RCC 7860 (cell line): ENCODE measurements at regions not wholly inside any gene's neighbourhood (a gene's known extent, or its start where the extent isn't known, plus 50 kb on each side); places are given as distances from the start of the nearest gene placed in this dataset.

Source experiments
- DNase-seq: peaks from one replicate; pipeline ENCODE4 v3.0.0-alpha.2; 2015; ENCODE audit warnings: low spot score
- FAIRE-seq: peaks from 2 replicates; lab custom pipeline; 2012; peaks lifted over from hg19 to GRCh38; lab: Jason Lieb, UNC

DNA sequence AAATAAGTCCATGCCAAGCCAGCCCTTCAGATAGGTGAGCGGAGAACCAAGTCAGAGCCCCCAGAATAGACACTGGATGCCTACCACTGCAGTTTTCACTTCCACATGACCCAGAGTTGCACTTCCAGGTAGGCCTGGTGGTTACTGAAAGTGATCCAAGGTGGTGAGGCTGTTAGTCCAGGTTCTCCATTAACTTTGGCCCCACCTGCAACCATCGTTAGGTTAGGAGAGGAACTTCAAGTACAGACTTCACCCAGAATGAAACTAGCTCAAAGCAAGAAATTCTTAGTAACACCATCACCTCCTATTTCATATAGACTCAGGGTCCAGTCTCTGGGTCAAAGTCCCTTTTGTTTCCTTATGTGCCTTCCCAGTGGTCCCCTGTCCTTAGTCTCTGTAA lies 293.1 kb upstream of the ID2 start:
- DNase-seq (no peak), FAIRE-seq (no peak)

DNA sequence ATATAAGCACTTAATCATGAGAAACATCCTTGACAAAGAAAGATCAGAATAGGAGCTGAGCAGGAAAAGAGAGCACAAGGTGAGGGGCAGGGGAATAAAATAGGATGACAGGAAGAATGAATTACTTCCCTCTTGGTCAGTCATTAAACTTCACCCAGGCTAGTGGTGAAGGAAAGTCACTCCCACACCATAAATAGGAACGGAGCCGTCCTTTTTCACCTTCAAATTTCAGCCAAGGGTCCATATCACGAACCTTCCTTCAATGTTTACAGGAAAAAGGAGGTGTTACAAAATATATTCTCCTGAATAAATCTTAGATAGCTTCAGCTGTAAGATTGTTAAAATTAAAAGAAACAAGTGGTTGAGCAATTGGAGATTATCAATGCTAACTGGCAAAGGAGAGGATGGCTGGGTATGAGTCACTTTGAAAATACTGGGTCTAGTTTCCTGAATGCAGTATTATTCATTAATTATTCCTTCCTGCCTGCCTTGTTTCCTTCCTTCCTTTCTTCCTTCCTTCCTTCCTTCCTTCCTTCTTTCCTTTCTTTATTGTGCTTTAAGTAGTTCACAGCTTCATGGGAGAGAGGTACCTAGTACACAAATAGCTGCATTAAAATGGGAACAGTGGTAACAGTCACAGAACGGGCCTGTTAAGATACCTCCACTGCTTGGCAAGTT lies 292.3 kb upstream of the ID2 start:
- peak; percentile 51 for FAIRE-seq
- peak; percentile 10 for DNase-seq

DNA sequence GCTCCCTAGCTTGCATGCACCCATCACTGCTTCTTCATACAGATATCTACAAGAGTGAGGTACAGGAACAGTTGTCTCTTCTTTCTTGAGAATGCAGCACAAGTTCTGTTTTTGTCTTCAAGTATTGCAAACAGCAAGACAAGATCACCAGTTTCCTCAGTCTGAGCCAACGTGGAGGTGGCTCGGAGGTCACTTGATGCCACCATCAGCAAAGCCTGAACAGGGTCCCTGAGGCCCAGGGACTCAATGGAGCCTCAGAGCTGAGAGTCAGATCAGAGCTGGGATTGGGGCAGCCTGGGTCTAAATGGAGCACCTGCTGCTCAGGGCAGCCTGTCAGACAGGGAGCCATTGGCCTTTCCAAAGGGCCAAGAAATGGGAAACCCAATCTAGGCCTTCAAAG lies 290.7 kb upstream of the ID2 start:
- no peak for FAIRE-seq

DNA sequence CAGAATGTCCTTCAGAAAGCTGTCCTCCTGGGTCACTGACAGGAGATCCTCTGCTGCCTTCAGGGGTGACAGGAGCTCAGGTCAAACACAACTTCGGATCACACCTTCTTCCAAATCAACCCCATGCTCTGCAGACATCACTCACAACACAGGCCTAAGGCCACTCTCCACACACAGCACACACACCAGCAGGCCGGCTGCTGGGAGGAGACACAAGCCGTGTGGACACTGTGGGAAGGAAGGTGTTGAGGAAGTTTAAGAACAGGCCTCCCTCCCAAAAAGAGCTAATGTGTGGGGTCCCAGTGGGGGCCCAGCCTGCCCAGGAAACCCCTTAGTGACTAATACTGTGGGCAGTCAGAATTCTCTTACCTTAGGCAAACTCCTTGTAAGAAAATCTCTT lies 290.3 kb upstream of the ID2 start:
- FAIRE-seq (no peak), DNase-seq (no peak)

More for the DNA sequence above, 290.7 kb upstream of the ID2 start:
- no peak for DNase-seq

DNA sequence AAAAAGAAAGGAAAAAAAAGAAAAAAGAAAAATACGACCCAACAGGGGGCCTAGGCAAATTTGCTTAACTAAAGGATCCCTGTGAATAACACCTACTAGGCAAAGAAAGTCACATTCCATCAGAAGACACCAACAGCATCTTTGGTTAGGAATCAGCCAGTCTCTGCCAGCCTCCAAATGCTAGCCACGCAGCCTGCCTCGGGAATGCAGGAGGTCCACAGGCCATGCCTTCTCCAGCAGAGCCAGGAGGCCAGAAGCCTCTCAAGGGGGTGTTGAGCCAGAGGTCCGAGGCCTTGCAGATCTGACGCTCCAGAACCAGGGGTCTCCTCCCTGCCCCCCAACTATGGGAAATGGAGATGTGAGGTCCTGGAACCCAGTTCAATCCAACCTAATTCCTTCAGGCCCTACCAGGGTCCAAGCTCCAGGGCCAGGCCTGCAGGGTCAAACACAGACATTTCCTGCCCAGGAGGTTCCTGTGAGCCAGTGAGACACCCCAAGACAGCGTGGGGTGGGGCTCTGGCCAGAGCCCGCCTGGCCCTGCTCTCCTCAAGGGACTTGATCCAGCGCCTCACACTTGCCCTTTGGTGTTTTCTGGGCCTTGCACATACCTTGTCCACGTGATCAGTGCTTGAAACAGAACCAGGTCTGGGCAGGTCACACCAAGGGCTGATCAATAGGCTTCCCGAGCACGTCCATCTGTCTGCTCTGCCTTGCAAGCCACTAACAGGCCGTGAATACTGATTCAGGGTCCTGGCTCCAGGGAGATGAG lies 289.6 kb upstream of the ID2 start:
- DNase-seq (no peak), FAIRE-seq (no peak)

DNA sequence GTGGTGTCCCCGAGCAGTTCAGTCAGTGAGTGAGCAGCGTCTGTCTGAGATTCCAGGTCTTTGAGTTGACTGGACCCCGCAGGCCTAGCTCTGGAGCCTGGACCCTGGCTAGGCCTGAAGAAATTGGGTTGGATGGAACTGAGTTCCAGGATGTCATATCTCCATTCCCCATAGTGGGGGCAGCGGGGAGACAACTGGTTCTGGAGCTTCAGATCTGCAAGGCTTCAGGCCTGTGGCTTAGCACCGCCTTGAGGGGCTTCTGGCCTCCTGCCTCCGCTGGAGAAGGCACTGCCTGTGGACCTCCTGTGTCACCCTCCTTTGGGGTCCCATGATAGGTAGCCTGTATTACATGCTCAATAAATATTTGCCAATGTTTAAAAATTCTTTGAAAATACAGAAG lies 288.4 kb upstream of the ID2 start:
- DNase-seq (no peak), FAIRE-seq (no peak)

DNA sequence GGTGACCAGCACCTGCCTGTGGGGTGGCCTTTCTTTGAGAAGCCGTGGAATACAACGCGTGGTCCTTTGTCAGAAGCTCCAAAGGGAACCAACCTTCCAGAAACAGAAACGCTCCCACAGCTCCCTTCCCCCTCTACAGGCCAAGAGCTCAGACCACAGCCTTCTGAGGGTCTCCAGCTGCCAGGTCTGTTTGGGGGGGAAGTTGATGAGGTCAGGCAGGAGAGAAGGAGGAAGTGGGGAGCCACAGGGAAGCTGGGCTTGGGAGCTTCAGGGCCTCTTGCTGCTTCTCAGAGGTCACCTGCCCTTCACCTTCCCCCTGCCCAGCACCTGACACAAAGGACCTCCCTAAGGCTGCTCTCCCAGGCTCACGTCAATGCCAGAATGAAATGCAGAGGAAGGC lies 287.7 kb upstream of the ID2 start:
- DNase-seq (no peak), FAIRE-seq (no peak)

DNA sequence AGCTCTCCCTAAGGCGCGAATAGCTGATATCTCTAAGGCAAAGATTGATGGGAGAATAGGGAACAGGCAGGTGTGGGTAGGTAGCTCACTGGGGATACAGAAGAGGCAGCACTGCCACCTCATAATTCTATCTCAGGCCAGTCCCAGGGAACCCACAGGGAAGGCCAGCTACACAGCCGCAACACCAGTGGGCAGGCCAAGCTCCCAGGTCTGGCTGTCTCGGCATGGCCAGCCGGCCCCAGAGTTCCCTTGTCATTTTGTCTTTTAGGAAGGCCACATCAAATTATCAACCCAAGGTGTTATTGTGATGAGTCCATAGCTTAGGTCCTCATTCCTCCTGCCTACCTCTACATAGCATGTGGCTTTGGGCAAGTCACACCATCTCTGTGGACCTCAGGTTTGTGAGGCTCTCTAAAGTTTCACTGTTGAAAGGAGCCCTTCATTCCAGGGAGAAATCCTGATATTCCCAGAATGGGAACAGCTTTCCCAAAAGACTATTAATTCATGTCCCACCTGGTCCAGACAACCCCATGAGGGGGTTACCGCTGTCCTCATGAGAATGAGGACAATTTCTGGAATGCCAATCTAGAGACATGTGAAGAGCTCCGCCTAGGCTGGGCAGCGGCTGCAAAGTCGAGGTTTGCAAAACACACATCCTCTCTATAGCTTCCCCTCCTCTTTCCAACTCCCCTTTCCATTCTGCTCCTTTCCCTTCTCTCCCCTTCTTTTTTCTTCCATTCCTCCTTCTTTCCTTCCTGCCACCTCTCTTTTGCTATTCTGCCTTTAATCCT lies 287.1 kb upstream of the ID2 start:
- no peak for FAIRE-seq

DNA sequence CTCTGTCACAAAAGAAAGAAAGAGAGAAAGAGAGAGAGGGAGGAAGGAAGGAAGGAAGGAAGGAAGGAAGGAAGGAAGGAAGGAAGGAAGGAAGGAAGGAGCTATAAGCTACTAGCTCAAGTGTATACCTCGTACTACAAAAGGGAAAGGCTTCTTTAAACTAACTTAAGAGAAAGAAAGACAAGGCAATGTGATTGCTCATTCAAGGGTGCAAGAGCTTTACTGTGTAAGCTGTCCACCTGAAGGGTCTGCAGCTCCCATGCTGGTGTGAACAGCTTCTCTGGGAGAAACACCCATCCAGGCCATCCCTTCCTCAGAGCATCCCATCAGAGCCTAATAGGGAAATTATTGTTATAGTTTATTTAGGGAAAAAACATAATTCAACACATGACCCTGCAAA lies 286.1 kb upstream of the ID2 start:
- DNase-seq (no peak), FAIRE-seq (no peak)

More for the DNA sequence above, 287.1 kb upstream of the ID2 start:
- no peak for DNase-seq

DNA sequence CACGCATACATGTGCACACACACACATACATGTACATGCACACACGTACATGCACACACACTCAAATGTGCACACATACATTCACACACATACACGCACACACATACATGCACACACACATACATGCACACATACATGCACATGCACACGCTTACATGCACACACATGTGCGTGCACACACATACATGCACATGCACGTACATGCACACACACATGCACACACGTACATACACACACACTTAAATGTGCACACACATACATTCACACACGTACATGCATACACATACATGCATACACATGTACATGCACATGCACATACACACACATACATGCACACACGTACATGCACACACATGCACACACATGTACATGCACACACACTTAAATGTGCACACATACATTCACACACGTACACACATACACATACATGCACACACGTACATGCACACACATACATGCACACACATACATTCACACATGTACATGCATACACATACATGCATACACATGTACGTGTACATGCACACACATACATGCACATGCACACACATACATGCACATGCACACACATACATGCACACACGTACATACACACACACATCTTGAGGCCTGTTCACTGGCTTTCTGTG lies 283.7 kb upstream of the ID2 start:
- no peak for DNase-seq
- no peak for FAIRE-seq

DNA sequence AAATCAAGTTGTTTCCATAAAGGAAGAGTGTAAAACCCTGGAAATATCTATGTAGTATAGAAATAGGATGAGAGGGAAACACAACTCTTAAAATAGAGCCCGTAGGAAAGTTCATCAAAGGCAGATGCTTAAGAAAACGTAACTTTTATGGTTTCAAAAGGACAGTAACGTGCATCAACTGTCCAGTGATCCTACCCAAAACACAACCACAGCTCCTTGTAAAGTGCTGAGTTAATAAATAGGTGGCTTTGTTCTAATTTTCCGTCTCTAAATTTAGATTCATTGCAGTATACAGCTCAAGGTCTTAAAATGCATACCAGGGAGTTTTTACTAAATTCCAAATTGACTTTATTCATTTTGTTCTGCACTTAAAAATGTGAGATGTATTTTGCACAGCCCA lies 282.1 kb upstream of the ID2 start:
- no peak for DNase-seq
- no peak for FAIRE-seq

DNA sequence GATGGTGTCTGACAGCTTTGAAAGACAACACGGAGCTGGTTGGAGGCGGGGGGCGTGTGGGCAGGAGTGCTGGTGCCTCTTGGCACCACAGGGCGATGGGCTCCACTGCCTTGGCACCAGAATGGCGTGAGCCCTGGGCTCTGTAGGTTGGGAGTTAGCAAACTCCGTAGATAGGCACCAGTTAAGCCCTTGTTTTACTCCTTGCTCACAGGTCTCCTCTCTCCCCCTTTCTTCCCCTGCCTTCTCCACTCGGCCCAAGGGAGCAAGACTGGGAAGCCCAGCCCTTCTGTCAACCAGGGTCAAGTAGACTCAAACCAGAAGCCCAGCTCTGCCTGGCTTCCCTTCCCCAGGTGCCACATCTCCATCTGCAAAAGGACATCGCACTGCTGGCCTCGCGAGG lies 281.7 kb upstream of the ID2 start:
- DNase-seq (no peak), FAIRE-seq (no peak)

DNA sequence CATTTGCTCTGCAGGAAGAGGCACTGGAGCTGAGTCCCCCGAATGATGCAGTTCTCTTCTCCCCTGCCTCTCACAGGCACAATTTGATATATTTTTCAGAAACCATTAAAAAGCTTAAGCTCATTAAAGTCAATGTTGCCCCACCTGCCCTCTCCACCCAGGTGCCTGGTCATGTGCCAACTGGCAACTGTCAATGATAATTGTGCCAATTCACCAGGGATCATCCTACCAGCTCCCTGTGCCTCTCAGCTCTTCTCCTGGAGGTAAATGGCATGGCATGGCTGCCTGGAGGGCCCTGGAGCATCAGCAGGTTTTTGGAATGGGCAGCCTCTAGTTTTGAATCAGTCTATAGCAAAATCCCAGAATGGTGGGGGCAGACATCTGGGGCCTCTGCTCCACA lies 279.6 kb upstream of the ID2 start:
- no peak for FAIRE-seq
- no peak for DNase-seq

DNA sequence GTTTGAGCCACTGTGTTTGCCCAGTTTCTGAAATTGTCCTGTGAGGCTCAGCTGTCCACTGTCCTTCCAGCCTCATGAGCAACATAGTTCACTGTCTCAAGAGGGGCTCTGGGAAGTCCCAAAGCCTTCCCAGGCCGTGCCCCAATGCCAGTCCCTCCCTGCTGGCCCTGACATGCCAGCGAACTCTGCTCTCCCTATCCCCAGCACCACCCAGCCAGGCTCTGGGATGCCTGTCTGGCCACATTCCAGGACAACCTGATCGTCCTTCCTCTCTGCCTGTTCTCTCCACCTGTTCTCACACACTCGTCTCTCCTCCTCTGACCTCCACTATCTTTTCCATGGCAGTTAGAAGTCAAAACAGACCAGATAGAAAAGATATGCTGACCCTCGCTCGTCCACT lies 278.0 kb upstream of the ID2 start:
- no peak for DNase-seq

DNA sequence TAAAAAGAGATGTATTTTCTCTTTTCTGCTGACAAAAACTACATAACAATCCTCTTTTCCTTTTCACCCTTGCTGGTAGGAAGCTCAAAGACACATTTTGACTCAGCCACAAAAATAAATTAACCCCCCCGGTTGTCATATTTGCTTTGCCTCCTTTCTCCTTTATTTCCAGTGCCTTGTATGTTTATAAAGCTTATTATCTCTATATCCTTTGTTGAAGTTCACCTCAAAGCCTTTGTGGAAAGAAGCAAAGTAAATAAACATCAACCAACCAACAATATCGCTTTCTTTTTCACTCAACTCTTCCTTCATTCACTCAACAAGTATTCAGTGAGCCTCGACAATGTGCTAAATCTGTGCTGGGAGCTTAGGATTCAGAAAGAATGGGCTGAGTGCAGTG lies 276.5 kb upstream of the ID2 start:
- DNase-seq (no peak), FAIRE-seq (no peak)

More for the DNA sequence above, 278.0 kb upstream of the ID2 start:
- FAIRE-seq, result no peak

DNA sequence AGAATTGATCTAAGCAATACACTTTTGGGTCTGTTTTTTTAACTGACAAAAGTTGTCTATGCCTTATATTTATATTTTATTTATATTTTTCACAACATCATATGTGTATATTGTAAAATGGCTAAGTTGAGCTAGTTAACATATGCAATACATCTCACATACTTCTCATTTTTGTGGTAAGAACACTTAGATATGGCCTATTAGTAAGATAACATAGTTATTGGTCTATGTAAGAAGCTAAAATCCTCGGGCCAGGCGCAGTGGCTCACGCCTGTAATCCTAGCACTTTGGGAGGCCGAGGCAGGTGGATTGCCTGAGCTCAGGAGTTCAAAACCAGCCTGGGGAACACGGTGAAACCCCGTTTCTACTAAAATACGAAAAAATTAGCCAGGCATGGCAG lies 275.6 kb upstream of the ID2 start:
- FAIRE-seq, result no peak
- no peak for DNase-seq

DNA sequence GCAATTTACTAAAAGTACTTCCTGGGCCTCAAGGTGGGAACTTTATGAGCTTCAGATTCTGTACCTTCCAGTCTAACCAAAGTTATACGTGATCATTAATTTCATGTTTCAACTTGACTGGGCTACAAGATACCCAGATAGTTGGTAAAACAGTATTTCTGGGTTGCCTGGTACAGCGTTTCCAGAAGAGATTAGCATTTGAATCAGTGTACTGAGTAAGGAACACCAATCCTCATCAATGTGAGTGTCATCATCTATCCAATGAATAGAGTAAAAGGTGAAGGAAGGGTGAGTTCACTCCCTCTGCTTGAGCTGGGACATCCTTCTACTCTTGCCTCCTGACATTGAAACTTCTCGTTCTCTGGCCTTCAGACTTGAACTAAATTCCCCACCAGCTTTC lies 274.5 kb upstream of the ID2 start:
- FAIRE-seq (no peak), DNase-seq (no peak)

DNA sequence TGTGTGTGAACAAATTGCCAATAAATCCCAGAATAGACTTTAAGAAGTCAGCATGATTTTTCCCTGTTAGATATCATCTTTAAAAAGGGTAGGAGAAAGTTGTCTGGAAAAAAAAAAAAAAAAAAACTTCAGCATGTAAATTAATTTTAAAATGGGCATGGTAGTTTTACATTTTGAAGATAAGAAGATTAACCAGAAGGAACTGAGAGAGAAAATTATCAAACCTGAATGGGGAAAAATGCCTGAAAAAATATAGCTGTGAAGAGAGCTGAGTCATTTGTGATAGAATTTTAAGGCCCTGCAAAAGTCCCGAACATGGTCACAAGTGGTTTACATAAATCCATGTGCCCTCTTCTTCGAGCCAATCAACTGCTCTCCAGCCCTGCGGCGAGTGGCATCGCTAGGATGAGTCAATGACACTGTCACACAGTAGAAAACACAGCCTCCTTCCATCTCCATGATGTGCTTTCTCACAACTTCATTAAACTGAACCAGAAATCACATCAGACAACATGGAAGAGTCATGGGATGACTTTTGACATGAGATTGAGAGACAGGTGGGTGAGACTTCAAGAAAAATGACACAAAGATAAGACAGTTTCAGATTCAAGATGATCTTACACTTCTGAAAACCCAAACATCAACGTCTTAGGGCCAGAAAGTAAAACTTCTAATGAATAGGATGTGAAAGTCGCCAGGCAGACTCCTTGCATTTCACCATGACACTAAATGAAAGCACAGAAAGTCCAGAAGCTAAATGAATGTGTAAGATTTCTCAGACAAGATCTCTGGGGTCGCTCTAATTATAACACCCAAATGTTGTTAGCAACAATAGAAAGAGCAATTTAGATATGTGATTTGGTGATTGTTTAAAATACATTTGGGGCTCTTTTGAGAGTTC lies 273.0 kb upstream of the ID2 start:
- FAIRE-seq, result no peak
- DNase-seq, result no peak

DNA sequence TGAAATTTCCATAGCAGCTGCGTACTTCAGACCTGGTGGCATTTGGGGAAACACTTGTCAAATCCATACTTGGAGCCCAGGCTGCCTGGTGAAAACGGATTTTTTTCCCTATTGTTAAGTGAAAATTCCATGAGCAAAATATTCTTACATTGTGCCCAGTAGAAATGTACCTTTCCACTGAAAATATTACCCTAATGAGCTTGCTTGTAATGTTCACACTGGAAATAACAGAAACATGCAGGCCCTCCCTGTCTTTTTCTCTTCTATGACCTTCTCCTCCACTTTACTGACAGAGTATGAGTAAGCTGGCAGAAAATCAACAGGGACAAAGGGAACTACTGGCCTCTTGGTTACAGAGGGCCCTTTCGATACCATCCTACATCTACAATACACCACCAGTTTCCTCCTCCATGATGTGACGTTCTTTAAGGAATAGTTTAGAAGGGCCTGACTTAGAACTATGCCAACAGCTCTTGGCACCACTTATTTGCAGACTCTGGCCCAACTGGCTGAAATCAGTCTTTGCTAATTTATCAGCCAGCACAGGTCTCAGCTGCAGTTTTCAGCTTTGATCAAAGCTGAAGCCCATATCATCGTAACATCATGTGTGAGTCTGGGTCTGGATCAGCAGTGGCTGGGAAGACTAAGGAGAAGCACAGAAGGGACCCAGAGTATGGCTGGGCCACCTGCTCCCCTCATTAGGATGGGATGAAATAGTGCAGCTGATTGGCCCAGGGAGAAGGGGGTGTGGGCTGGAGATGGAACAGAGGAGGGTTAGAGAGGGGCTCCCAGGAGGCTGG lies 272.2 kb upstream of the ID2 start:
- DNase-seq (no peak), FAIRE-seq (no peak)

DNA sequence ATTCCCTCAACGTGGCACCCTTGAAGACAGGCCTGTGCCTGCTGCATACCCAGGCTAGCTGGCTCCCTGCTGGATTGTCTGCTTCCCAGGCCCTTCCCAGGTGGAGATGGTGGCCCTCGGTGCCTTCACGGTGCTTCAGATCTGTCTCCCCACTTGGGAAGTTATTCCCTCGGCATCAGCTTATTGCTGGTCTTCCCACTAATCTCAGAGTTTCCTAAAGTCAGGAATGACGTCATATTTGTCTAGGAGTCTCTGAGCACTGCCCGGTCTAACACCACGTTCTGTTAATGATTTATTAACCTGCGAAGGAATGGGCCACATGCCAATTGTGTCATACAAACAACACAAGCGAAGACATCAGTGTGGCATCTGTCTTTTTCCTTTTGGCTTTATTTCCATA lies 269.8 kb upstream of the ID2 start:
- peak; percentile 79 for DNase-seq
- FAIRE-seq, result peak; percentile 75
